Activated CD8-positive, alpha-beta T cell treated with anti-CD3 and anti-CD28 coated beads for 36 hours (primary cell): ENCODE measurements at regions not wholly inside any gene's neighbourhood (a gene's known extent, or its start where the extent isn't known, plus 50 kb on each side); places are given as distances from the start of the nearest gene placed in this dataset.

Source experiments
- ATAC-seq: fragments of 200-7000 bp; cut with Tn5 transposase; one replicate; pipeline ENCODE4 v1.10.0; 2021; ENCODE audit warnings: mild to moderate bottlenecking, moderate library complexity
- CTCF ChIA-PET: fragments of 350-600 bp; sonication (Branson Sonifier 250); formaldehyde crosslinking; loops from one replicate; lab custom pipeline; 2021; ENCODE audit warnings: antibody characterized with exemption; lab: Charles Lee
- POLR2A ChIA-PET: fragments of 350-600 bp; sonication (Branson Sonifier 250); formaldehyde crosslinking; loops from one replicate; lab custom pipeline; 2021; ENCODE audit warnings: antibody characterized with exemption; lab: Charles Lee
- DNase-seq: peaks from one replicate; pipeline ENCODE4 v3.0.0-alpha.2; 2020
- H3K27ac Mint-ChIP-seq: one replicate; pipeline ENCODE4 v1.8.0; 2021; ENCODE audit warnings: mild to moderate bottlenecking, mixed read lengths
- H3K27me3 Mint-ChIP-seq: one replicate; pipeline ENCODE4 v1.8.0; 2021; ENCODE audit warnings: mixed read lengths
- H3K36me3 Mint-ChIP-seq: one replicate; pipeline ENCODE4 v1.8.0; 2021; ENCODE audit warnings: low read depth, mixed read lengths
- H3K4me1 Mint-ChIP-seq: one replicate; pipeline ENCODE4 v1.8.0; 2021; ENCODE audit warnings: low read depth, mixed read lengths
- H3K4me3 Mint-ChIP-seq: one replicate; pipeline ENCODE4 v1.8.0; 2021; ENCODE audit warnings: mild to moderate bottlenecking, moderate library complexity, mixed read lengths
- H3K9me3 Mint-ChIP-seq: one replicate; pipeline ENCODE4 v1.8.0; 2021; ENCODE audit warnings: mixed read lengths
- intact Hi-C: fragments of 100-400 bp; cut with micrococcal nuclease; formaldehyde crosslinking; loops from one replicate; pipeline ENCODE4 v1.10.0; 2022
- TF ChIP-seq, protein P1 (sequence below): fragments of 200-600 bp; IDR thresholded peaks from one replicate; pipeline ENCODE4 v1.8.0; 2022; ENCODE audit warnings: antibody characterized with exemption, mild to moderate bottlenecking

- ChIA-PET POLR2A (interaction anchor here (1.0 kb wide), 1 partner anchor 11 kb away, joined by 5 read pairs; no protein-coding TSS in a partner anchor), CTCF (interaction anchor here (1.0 to 1.5 kb wide), 2 partner anchors 24 to 40 kb away, joined by 3 to 6 read pairs; no protein-coding TSS in a partner anchor)
- no peak for DNase-seq
- Mint-ChIP-seq H3K4me3 (no peak overlapping the region), H3K36me3 (no peaks in the 10 kb centered on the region), H3K27me3 (peaks cover 11% of the 10 kb centered on the region), H3K27ac (no peak overlapping the region), H3K4me1 (no peaks in the 10 kb centered on the region), H3K9me3 (no peaks in the 10 kb centered on the region)
- intact Hi-C loops, result no loop called here
- ATAC-seq, result no peak
- TF ChIP-seq, protein P1, sequence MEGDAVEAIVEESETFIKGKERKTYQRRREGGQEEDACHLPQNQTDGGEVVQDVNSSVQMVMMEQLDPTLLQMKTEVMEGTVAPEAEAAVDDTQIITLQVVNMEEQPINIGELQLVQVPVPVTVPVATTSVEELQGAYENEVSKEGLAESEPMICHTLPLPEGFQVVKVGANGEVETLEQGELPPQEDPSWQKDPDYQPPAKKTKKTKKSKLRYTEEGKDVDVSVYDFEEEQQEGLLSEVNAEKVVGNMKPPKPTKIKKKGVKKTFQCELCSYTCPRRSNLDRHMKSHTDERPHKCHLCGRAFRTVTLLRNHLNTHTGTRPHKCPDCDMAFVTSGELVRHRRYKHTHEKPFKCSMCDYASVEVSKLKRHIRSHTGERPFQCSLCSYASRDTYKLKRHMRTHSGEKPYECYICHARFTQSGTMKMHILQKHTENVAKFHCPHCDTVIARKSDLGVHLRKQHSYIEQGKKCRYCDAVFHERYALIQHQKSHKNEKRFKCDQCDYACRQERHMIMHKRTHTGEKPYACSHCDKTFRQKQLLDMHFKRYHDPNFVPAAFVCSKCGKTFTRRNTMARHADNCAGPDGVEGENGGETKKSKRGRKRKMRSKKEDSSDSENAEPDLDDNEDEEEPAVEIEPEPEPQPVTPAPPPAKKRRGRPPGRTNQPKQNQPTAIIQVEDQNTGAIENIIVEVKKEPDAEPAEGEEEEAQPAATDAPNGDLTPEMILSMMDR, result no peak
Observed at GRCh38 chr1:47685763-47686066, 247.9 kb downstream of the FOXD2 start.

DNA sequence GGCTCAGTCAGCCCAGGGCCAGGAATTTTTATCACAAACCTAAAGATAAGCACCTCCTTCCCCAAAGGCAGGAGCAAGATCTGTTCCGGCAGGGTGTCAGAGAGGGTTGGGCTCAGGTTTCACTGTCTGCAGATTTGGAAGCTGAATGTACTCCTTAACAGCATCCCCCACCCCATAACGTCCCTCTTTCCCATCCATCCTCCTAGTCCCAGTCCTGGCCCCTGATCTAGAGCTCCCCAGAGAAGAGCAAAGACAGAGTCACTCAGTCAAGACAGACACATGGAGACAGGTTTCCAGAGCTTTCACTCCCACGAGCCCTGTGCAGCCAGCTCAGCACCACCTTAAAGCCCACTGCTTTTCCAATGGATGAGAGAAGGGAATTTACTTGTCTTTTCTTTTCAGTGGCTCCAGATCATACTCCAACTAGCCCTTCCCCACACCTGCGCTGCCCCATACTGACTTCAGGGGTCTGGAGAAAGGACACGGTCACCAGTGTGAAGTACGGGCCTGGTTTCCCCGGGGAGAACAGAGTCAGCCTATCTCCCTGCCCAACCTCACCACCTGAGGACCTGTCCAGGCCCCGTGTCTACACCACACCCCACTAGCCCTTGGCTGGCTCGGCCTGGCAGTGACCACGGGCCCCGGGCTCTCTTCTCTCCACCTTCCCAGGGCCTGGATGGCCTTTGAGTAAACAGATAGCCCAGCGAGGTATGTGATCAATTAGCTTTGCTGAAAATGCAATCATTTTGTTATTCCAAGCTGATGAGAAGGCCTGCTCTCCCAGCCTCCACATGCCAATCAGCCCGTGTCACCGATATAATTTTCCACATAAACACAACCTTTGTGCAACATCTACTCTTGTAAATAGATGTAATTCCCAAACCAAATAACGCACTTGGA lies 249.1 kb downstream of the FOXD2 start:
- intact Hi-C loops, result no loop called here
- H3K36me3 Mint-ChIP-seq, result no peaks in the 10 kb centered on the region
- ATAC-seq (no peak), DNase-seq (no peak)
- CTCF ChIA-PET, result no interaction called here
- H3K27ac Mint-ChIP-seq, result no peak overlapping the region
- H3K9me3 Mint-ChIP-seq, result no peaks in the 10 kb centered on the region
- TF ChIP-seq, protein P1, result no peak
- POLR2A ChIA-PET, result interaction anchor here (0.7 to 1.0 kb wide), 2 partner anchors 10 to 19 kb away, joined by 4 to 5 read pairs; no protein-coding TSS in a partner anchor
- H3K4me3 Mint-ChIP-seq, result no peak overlapping the region
- peaks cover 13% of the 10 kb centered on the region for H3K27me3 Mint-ChIP-seq
- no peaks in the 10 kb centered on the region for H3K4me1 Mint-ChIP-seq

DNA sequence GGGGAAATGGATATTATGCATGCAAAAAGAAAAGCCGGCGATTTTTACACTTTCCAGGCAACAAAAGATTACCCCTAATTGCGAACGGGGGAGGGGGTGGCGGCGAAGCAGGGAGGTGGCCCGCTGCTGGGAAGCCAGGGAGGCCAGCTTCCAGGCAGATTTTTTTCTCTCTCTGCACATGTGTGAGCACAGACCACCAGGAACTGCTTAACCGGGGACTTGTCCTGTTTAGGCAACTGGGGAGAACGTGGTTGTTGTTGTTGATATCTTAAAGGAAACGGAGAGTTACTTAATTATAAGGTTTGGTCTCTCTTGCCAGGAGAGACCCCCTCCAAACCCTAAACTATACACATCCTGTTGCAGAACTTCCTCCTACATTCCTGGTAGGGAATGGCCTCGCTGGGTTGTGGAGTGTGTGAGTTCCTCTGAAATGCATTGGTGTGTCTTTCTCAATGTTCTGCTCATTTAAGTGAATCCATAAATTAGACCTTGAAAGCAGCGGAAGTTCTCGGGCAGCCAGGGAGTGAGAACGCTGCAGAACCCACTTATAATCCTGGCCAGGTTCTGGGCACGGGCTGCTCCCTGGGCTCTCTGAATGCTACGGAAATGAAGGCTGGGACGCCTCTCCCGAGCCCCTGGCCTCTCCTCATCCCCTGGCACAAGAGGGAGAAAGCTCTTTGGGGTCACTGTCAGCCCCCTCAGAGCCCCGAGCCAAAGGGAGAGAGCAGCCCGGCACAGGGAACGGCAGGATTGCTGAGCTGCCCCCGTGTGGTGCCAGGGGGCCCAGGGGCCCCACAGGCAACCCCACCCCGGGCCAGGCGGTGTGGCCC lies 250.0 kb downstream of the FOXD2 start:
- ChIA-PET CTCF (no interaction called here), POLR2A (interaction anchor here (0.7 to 1.0 kb wide), 2 partner anchors 11 to 19 kb away, joined by 3 to 4 read pairs; no protein-coding TSS in a partner anchor)
- Mint-ChIP-seq H3K4me1 (no peaks in the 10 kb centered on the region), H3K36me3 (no peaks in the 10 kb centered on the region), H3K27ac (no peak overlapping the region), H3K4me3 (no peak overlapping the region), H3K27me3 (peaks cover 13% of the 10 kb centered on the region), H3K9me3 (no peaks in the 10 kb centered on the region)
- intact Hi-C loops, result no loop called here
- DNase-seq (no peak), ATAC-seq (no peak)
- TF ChIP-seq, protein P1, result no peak

DNA sequence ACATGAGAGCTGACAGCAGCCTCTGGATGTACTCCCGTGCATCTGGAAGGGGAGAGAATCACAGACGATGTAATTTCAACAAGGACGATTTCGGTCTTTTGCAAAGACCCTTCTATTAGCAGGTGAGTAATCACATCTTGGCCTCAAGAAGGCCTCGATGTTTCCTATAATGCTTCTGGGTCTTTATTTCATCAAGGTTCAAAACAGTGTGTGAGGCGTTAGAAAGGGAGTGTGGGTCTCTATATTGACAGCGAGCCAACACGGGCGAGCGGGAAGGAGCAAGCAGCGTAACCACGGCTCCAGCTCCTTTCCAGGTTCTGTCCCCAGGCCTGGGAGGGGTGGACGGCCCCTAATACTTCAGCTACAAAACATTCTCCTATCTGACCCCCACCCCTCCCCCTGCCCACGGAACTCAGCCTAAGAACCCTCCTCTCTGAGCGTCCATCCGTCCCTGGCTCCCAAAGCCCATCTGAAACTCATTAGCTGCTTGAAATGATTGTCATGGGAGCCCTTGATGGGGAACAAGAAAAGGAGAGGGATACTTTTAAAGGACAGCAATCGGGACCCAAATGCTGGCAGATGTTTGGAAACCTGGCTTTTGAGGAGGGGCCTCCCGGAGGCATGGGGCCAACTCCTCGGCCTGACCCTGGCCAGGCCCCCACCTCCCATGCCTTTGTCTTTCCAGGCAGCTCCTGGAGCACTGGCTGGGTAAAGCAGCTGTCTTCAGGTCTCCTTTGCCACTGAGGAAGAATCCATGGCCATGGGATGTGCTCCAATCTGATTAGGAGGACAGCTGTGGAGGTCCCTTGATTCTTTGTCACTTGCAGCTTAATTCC lies 250.8 kb downstream of the FOXD2 start:
- DNase-seq (no peak), ATAC-seq (no peak)
- intact Hi-C loops, result no loop called here
- Mint-ChIP-seq H3K4me3 (no peak overlapping the region), H3K9me3 (no peaks in the 10 kb centered on the region), H3K4me1 (no peaks in the 10 kb centered on the region), H3K27ac (no peak overlapping the region), H3K36me3 (no peaks in the 10 kb centered on the region), H3K27me3 (peaks cover 13% of the 10 kb centered on the region)
- POLR2A ChIA-PET, result interaction anchor here (1.0 kb wide), 1 partner anchor 10 kb away, joined by 3 read pairs; no protein-coding TSS in a partner anchor
- CTCF ChIA-PET, result no interaction called here
- TF ChIP-seq, protein P1, result no peak
